H4 (cell line): ENCODE measurements at regions not wholly inside any gene's neighbourhood (a gene's known extent, or its start where the extent isn't known, plus 50 kb on each side); places are given as distances from the start of the nearest gene placed in this dataset.
"Not testable (repeated sequence)": the region's sequence is repeated elsewhere in the genome, so short reads cannot be mapped to it uniquely, and the experiment has no call there.

Experiments used
- DNase-seq: peaks from one replicate; pipeline ENCODE4 v3.0.0-alpha.2; 2015; ENCODE audit warnings: low spot score

DNA sequence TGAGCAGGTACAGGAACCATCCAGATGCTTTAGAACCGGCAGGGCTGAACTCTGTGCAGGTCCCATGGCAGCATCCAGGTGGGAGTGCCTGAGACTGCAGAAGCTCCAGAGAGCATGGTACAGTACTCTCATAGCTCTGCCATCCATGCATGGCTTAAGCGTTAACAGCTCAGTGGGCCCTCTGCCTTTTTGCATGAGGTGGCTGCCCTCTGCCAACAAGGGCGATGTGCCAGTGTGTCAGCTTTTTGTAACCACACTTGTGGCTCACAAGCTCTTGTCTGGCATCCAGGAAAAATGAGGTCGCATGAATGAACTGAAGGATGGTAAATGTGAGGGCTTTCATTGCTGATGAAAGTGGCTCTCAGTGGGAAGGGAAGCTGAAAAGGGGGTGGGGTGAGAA is 950.1 kb downstream of the DIPK2A start:
- DNase-seq: peak; percentile 26

DNA sequence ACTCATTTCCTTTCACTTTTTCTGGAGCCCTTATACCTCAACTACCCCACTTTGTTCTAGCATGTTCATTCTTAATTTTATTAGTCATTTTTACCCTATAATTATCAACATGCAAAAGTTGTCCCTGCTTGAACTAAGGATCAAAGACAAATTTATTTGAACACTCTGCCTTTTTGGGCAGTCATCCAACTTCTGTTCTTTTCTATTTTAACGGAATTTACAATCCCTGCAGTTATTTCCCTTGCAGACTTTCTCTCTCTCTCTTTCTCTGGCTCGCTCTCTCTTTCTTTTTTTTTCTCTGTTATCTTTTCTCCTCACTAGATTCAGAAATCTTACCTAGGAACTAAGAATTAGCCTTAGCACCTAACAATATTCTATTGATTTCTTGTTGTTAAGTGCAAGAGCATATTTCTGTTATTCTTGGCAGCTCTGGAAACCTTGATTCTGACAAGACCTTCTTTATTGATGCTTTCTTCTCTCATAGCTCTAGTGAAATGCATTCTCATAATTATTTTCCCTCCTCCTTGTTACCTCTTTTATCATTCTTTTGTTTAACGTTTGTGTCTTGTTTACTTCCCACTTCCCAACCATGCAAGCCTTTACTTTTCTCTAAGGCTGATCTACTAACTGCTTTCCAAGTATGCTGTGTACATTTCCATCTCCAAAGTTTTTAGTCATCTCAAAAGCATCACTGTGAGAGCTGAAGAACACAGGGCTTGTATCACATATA is 951.6 kb downstream of the DIPK2A start:
- DNase-seq: no peak

DNA sequence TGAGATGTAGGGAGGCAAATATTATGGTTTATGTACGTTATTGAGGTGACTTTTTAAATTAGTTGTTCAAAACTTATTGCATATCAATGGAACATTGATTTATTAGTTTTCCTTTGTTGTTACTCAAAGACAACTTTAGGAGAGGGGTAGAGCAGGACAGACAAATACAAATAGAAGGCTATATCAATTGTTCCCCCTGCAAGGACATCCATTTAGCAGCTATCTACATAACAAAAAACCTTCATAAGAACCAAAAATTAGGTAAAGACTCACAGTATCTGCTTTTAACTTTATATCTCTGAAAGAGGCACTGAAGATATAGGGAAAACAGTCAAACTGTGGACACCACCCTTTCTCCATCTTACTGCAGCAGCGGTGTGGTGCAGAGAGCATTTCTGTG is 958.8 kb downstream of the DIPK2A start:
- DNase-seq: no peak

DNA sequence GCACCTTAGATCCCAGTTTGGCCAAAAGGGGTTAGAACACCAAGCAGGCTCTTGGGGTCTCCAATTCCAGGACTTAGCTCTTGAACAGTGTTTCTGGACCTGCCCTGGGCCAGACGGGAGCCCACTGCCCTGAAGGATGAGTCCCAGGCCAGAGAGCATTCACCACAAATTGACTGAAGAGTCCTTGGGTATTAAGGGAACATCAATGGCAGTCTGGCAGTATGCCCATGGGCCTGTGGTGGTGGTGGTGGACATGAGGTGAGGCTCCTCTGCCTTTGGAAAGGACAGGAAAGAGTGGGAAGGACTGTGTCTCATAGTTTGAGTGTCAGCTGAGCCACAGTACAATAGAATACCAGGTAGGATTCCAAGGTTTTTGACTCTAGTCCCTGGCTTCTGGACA is 960.0 kb downstream of the DIPK2A start:
- no peak for DNase-seq

DNA sequence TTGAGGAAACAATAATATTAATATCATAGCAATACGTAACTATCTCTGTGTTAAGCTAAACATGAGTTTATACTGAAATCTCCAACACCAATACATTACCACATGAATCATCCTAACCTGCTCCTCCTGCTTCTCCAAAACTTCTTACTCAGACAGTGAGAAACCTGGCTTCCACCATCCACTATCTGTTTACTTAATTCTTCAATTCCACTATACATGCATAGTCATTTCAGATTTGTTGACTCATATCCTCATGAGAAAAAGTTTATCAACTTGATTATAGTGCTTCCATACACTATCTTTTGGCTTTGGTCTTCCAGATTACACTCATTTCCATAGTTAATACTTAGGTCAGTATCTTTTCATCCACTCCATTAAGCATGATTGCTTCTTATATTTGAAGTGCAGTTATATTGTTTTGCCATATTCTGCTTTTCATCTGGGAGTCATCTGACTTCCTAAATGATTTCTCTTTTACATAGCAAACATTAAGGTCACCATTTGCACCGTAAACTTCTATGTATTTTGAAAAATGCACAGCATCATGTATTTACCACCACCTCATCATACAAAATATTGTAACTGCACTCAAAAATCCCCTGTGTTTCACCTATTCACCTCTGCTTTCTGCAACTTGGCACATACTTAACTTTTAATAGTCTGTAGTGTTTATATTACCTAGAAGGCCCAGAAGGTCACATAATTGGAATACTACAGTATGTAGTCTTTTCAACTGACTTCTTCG is 970.6 kb downstream of the DIPK2A start:
- no peak for DNase-seq

DNA sequence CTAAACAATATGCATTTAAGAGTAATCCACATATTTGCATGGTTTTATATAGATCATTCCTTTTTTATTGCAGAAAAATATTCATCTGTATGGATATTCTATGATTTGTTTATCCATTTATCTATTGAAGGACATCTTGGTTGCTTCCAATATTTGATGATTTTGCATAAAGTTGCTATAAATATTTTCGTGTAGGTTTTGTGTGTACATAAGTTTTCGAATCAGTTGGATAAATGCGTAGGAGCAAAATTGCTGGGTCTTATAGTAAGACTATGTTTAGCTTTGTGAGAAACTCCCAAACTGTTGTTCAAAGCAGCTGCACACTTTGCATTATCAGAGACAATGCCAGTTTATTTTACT is 971.2 kb downstream of the DIPK2A start:
- DNase-seq: no peak

DNA sequence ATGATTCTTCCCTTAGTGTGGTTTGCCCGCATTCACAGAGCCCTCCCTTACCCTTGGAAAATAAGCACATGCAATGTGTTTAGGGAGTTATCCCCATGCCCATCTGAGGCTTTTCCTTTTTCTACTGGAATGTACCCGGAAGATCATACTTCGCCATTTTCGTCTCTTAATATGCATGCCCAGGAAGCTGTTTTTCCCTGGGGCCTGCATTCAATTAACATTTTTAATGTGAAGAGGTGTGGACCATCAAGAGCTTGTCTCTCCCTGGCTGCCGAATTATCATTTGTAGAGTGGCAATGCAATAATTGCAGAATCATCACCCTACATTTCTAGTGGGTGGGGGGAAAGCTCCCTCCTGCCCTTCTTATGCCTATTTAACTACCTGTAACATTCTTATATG is 976.3 kb downstream of the DIPK2A start:
- DNase-seq: no peak

DNA sequence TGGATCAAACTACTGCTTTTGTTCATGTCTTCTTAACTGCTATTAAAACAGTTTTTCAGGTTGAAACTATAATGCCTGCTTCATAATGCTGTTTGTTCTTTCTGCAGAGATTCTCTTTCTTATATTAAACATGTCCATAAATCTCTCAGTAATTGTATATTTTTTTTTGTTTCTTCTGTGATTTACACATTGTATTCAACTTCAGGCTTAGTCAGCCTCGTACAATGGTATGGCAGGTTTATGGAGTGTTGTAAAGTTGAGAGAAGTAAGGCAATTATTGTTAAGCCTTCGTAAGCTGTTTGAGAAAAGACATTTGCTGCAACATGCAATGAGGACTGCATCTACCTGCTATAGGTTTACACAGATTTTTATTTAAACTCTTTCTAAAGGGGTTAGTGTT is 977.1 kb downstream of the DIPK2A start:
- no peak for DNase-seq

DNA sequence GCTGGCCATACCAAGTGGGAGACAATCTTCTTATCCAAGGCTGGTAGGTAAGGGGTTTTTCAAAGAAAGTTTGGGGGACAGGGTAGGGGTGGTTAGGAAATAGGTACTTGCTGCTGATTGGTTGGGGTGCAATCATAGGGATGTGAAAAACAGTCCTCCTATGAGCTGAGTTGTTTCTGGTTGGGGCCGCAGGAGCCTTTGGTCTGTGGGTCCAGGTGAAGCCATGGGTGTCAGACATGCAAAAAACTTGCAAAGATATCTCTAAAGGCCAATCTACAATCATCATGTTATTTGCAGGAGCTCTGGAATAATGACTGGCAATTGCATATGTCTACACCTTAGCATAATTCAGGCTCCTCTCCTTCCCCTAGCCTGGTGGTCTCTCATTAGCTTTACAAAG is 982.3 kb downstream of the DIPK2A start:
- no peak for DNase-seq

DNA sequence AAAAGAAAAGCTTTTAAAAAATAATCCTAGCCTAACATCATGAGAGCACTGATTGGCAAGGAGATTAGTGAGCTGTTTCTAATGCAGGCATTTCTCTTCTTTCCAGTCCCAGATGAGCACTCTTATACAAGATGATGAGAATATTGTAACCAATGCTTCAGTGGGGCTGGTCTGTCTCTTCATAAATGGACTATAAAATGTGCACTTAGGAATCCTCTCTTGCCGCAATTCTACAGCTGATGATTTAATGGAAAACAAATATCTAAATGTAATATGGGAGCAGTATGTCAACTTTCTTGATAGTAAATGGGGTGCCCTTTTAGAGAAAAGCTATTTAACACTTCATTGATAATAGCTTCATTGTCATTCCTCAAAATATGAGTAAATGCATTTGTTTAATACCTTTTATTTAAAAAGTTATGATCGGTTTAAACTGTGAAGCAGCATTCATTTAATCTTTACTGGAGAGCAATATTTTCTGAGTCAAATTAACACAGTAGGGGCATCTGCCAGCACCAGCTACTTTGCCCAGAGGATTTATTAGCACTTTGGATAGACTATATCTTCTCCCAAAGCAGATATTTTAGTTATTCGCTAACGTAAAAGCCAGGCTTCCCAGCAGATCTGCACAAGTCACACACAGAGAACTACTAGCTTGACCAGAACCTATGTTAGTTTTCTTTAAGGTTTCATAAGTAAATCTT is 985.9 kb downstream of the DIPK2A start:
- no peak for DNase-seq

DNA sequence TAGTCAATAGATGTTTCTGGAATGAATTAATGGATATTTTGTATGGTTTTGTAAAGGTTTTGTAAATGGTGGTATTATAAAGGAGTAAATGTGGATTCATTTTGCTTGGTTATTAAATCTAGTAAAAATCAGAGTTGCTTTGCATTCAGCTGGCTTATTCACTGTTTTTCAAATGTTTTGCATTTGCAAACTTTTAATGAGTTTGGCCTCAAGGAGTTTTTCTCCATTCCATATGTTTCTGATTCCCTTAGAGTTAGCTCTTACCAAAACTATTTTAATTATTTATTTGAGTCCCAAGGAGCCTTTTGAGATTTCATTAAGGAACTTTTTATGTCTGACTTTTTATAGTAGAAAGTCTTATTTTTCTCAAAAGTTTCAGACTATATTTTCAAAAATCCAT is 992.2 kb downstream of the DIPK2A start:
- DNase-seq: no peak

DNA sequence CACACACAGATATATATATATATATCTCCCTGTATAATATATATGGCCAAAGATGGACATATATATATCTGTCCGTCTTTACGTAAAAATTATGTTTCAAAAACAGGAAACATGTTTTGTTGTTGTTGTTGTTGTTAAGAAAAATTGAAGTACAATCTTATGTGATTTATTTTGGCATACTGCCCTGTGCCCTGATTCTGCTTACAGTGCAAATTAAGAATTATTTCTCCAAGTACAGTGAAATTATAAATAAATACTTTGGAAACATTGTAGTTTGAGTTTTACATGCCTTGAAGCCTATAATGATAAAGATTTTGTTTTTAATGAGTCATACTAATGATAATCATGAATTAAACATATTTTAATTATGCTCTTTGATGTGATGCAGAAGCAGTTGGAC is 994.9 kb downstream of the DIPK2A start:
- no peak for DNase-seq

DNA sequence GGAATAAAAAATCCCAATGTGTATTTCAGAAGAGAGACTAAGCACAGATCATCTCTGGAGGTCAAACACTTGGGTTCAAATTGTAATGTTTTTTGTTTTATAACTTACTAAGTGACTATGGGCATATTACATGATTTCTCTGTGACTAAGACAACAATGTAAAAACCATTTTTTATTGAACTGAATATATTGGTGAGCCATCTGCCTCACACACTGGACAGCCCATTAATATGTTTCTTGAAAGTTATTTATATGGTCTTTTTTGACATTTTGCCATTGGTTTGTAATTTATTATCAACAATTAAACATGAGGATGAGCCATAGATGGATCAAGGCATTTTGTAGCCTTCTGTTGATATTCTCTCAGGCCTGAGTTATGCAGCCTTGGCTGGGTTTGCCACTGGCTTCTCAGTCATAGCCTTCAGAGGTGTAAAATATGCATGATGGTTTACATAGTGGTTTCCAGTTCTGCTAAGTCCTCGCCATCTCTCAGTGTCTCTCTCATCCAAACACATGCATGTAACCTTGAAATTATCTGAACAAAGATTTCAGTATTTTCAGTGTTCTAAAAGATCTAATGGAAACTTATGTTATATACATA is 997.2 kb downstream of the DIPK2A start:
- peak; percentile 28 for DNase-seq

DNA sequence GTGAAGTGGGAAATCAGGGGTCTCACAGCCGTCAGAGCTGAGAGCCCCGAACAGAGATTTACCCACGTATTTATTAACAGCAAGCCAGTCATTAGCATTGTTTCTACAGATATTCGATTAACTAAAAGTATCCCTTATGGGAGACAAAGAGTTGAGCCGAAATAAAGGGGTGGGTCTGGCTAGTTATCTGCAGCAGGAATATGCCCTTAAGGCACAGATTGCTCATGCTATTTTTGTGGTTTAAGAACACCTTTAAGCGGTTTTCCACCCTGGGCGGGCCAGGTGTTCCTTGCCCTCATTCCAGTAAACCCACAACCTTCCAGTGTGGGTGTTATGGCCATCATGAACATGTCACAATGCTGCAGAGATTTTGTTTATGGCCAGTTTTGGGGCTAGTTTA is 1012.9 kb downstream of the DIPK2A start:
- not testable (repeated sequence) for DNase-seq

DNA sequence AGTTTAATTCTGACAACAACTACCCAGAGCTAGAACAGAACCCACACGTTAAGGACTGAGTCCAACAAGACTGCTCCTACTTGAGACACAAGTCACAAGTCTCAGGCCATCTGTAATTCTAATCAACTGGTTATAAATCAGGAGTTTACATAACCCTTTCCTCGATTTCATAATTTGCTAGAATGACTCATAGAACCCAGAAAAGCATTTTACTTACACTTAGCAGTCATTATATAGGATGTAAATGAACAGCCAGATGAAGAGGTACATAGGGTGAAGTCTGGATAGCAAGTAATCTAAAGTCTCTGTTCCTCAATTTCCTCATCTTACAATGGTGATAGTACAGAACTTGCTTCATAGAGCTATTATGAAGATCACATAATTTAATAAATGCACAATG is 1018.2 kb downstream of the DIPK2A start:
- DNase-seq: no peak

DNA sequence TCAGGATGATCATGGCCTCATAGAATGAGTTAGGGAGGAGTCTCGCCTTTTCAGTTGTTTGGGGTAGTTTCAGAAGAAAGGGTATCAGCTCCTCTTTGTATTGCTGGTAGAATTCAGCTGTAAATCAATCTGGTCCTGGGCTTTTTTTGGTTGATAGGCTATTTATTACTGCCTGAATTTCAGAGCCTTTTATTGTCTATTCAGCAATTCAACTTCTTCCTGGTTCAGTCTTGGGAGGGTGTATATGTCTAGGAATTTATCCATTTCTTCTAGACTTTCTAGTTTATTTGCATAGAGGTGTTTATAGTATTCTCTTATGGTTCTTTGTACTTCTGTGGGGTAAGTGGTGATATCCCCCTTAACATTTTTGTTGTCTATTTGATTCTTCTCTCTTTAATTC is 1024.2 kb downstream of the DIPK2A start:
- no peak for DNase-seq

DNA sequence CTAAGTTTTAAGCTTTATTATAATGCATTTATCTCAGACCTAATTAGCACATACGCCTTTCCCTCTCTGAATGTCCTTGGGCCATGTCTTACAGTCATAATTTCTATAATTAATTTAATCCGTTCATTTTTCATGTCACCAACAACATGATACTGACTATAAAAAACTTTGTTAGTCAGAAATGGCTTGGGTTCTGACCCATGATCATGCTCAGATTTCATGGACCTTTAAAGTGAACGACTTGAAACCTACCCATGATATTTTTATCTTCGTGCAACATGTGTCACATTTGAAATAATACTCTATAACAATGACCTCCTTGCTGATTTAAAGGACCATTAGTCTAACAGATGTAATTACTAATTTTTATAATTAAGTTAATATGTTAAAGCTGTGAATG is 1033.8 kb downstream of the DIPK2A start:
- no peak for DNase-seq

DNA sequence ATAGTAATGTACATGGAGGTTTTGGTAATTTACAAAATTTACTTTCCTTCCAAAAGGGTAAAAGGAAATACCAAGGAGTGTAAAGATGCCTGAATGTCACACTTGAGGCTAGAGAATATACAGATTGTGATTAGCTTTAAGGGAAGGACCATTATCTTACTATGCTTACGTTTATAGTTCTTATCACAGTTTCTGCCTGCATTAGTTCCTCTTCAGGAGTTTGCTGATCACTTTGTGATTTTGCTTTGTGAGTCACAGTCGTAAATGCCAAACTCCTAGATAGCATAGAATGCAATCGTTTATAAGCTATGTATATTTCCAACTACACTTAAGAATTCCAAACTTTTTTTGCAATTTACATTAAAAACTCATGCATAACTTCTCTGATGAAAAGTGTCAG is 1034.6 kb downstream of the DIPK2A start:
- no peak for DNase-seq

DNA sequence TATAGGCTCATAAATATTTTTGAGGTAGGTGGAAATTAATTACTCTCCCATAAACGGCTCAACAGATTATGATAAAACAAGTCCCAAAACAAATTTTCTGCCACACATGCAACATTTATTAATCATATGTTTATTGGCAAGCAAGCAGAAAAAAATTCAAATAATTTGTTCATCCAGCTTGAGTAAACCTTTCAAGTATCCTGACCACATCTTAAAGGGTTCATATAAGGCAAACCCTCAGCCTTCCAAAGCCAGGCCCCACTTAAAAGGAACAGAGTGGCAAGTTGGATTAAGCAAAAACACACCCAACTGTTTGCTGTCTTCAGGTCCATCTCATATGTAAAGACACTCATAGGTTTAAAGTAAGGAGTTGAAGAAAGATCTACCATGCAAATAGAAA is 1042.3 kb downstream of the DIPK2A start:
- DNase-seq: no peak

DNA sequence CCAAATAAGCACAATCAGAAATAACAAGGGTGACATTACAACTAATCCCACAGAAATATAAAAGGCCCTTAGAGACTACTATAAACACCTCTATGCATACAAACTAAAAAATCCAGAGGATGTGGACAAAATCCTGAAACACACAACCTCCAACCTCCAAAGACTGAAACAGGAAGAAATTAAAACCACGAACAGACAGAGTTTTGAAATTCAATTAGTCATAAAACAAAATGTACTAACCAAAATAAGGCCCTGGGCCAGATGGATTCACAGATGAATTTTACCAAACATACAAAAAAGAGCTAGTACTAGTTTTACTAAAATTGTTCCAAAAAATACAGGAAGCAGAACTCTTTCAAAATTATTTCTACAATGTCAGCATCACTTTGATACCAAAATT is 1043.6 kb downstream of the DIPK2A start:
- peak; percentile 22 for DNase-seq

DNA sequence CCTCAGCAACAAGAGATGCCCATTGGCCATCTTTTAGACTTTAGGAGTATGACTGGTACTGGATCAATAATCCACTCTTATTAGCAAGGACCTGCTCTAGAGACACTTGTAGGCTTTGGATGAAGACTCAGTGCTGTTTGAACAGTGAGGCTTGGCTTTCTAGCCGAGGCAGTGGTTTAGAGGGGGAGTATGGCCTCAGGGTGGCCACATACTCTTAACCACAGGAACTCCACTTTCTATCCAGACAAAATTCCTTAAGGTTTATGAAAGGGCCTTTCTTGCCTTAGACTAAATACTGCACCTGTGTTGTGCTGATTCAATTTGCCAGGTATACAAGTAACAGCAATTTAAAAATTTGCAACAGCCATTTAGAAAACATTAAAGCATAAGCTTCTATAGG is 1046.3 kb downstream of the DIPK2A start:
- DNase-seq: peak; percentile 59

DNA sequence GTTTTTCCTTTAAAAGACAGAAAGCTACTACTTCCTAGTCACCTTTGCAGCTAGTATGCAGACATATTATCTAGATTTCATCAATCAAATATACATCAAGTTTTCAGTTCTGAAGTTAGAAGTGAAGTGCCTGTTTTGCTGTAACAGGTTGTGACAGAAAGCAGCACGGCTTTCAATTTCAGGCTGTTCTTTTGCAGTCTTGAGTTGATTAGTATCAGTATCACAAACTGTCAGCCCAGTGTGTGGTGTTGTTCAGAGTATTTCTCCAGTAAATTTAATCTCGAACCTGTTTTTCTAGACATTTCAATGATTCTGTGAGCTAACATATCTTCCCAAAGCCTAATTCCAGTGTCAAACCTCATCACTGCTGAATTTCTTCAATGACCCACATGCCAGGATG is 1050.8 kb downstream of the DIPK2A start:
- no peak for DNase-seq

DNA sequence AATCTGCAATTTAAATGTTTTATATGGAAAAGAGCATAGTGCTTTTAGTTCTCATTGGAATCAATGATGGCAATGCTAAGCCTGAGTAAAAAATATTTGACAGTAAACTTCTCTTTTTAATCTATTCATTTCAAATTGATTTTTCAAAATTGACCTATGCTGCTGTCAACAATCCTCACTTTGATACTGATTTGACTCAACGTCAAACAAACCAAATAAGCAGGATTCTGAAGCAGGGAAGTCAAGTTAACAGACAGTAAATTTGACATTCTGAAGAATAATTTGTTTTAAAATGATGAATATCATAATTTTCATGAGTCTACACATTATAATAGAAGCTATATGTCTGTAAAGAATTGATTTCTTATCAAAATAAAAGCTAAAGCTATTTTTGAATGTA is 1053.1 kb downstream of the DIPK2A start:
- no peak for DNase-seq
